K562 (cell line): ENCODE measurements at regions not wholly inside any gene's neighbourhood (a gene's known extent, or its start where the extent isn't known, plus 50 kb on each side); places are given as distances from the start of the nearest gene placed in this dataset.

ENCODE experiments used
- MXI1 ChIP-seq: IDR thresholded peaks from 2 replicates; pipeline ENCODE4 v1.6.1; 2011; ENCODE audit warnings: low read depth, mild to moderate bottlenecking, improper control_type of control experiment, low read length
- RHOXF2B ChIP-seq: fragments of 250-450 bp; sonication (Bioruptor Pico); conservative IDR thresholded peaks from 2 replicates; pipeline ENCODE4 v1.5.1; 2021

DNA sequence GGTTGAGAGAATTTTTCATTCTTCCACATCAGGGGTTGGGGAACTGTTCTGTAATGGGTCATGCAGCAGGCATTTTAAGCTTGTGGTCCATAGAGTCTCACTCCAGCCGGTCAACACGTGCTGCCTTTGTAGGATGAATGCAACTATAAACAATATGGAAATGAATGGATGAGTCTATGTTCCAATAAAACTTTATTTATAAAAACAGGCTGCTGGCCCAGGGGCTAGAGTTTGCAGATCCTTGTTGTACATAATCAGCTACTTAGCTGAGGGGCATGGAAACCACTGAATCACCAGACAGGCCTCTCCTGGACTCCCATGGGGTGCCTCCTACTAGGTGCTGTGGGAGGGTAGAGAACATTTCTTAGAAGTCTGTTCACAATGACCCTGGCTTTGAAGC is 243.4 kb downstream of the BMP7 start:
- TF ChIP-seq MXI1 = no peak
- TF ChIP-seq RHOXF2B (CRISPR knock-in tag) = no peak
